ENCODE measurements at regions not wholly inside any gene's neighbourhood (a gene's known extent, or its start where the extent isn't known, plus 50 kb on each side); places are given as distances from the start of the nearest gene placed in this dataset.
A peak's percentile ranks its signal among the peaks of the same experiment; 100 is the strongest.

DNA sequence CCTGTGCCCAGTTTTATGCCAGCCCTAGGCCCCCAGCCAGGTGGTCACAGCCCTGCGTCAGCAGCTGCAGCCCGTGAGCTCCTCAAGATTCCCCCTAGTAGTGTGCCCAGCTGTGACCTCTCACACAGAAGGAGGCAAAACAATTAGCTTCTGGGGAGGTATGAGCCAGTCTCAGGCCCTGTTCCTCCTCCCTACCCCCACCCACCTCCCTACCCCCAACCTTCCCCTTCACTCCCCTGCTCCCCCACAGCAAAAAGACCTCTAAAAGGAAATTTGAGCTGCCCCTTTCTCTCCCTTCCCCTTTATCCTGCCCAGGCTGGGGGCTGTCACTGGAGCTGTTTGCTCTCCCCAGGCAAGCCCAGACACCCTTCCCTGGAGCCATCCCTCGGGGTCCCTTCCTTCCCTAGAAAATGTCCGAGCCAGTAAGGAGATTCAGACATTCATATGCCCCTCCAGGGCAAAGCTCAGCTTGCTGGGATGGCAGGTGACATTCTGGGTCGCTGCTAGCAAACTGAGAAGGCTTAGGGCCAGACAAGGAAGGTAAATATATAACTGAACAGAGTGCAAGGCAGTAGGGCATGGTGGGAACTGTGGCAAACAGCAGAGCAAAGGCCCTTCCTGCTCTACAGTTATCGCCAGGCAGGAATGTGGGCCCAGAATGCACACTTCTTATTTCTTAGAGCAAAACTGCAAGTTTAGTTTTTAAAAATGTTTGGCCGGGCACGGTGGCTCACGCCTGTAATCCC, 300.2 kb downstream of the MN1 start:
- DNase-seq (ENCODE audit: low spot score, unreplicated experiment): no peak
- peaks cover 4% of the 10 kb centered on the region for H3K4me1 Mint-ChIP-seq (ENCODE audit: low read depth)
- H3K36me3 Mint-ChIP-seq (ENCODE audit: insufficient read depth): no peaks in the 10 kb centered on the region
- no peaks in the 10 kb centered on the region for H3K9me3 Mint-ChIP-seq (ENCODE audit: low read depth)
- no peaks in the 10 kb centered on the region for H3K27me3 Mint-ChIP-seq
- H3K4me3 Mint-ChIP-seq (ENCODE audit: low read depth): no peak overlapping the region
- TF ChIP-seq, protein P1, sequence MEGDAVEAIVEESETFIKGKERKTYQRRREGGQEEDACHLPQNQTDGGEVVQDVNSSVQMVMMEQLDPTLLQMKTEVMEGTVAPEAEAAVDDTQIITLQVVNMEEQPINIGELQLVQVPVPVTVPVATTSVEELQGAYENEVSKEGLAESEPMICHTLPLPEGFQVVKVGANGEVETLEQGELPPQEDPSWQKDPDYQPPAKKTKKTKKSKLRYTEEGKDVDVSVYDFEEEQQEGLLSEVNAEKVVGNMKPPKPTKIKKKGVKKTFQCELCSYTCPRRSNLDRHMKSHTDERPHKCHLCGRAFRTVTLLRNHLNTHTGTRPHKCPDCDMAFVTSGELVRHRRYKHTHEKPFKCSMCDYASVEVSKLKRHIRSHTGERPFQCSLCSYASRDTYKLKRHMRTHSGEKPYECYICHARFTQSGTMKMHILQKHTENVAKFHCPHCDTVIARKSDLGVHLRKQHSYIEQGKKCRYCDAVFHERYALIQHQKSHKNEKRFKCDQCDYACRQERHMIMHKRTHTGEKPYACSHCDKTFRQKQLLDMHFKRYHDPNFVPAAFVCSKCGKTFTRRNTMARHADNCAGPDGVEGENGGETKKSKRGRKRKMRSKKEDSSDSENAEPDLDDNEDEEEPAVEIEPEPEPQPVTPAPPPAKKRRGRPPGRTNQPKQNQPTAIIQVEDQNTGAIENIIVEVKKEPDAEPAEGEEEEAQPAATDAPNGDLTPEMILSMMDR (IDR thresholded peaks at IDR 0.05; ENCODE audit: unreplicated experiment): no peak
- H3K27ac Mint-ChIP-seq: no peak overlapping the region

DNA sequence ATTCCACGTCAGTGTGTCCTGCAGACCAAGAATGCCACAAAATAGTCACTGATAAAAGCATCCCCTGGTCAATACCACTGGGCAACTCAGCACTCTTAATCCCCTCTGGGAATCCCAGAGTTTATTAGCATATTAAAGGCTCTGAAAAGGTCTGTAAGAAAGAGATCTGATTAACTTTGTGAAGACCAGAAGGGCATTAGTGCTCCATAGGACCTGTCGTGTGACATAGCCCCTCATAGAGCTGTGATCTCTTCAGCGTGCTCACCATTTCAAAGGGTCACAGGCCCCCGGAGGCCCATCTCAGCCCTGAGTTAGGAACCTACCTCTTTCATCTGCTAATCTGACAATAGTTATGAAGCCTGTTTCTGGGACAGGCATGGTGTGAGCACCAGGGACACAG, 299.2 kb downstream of the MN1 start:
- H3K4me1 Mint-ChIP-seq (ENCODE audit: low read depth): peaks cover 4% of the 10 kb centered on the region
- no peak for DNase-seq (ENCODE audit: low spot score, unreplicated experiment)
- H3K36me3 Mint-ChIP-seq (ENCODE audit: insufficient read depth): no peaks in the 10 kb centered on the region
- no peak overlapping the region for H3K27ac Mint-ChIP-seq
- peaks cover 4% of the 10 kb centered on the region for H3K27me3 Mint-ChIP-seq
- no peaks in the 10 kb centered on the region for H3K9me3 Mint-ChIP-seq (ENCODE audit: low read depth)
- no peak overlapping the region for H3K4me3 Mint-ChIP-seq (ENCODE audit: low read depth)
- TF ChIP-seq, protein P1 (IDR thresholded peaks at IDR 0.05; ENCODE audit: unreplicated experiment): no peak

DNA sequence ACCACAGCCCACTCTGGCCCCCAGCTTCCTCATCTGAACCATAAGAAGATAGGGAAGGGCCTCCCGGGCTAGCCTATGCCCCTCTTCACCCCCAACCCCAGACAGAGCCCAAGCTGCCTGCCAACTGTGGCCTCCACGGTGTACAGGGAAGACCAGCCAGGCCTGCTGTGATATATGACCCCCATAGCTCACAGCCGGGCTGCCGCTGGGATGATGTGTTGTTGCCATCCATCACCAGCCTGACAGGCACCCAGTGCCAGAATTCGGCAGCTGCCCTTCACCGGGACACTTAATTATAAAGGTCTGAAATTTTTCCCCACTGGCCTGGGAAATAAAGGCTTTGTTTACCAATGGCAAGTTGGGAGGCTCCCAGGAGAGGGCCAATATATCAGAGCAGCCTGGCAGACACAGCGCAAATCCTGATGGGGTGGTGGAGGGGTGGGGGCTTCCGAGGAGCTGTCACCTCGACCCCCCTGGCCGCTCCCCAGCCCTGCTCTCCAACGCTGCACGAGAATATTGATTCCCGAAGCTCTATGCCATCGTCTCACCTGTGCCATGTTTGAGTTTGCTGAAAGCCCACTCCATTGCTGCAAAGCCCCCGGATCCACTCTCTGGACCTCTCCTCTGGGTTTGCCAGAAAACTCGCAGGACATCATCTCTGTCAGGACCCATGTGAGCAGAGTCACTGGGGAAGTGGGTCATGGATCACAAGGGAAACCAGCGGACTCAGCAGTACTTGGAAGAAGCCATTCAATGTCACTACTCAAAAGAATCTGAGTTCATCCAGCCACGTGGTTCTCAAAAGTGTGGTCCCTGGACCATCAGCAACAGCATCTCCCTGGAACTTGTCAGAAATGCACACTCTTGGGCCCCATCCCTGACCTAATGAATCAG, 296.9 kb downstream of the MN1 start:
- TF ChIP-seq, protein P1 (IDR thresholded peaks at IDR 0.05; ENCODE audit: unreplicated experiment): no peak
- Mint-ChIP-seq H3K27ac (peak overlapping the region; percentile 71), H3K27me3 (peaks cover 9% of the 10 kb centered on the region), H3K4me1 (ENCODE audit: low read depth) (peaks cover 4% of the 10 kb centered on the region), H3K9me3 (ENCODE audit: low read depth) (no peaks in the 10 kb centered on the region), H3K36me3 (ENCODE audit: insufficient read depth) (no peaks in the 10 kb centered on the region), H3K4me3 (ENCODE audit: low read depth) (no peak overlapping the region)
- no peak for DNase-seq (ENCODE audit: low spot score, unreplicated experiment)

DNA sequence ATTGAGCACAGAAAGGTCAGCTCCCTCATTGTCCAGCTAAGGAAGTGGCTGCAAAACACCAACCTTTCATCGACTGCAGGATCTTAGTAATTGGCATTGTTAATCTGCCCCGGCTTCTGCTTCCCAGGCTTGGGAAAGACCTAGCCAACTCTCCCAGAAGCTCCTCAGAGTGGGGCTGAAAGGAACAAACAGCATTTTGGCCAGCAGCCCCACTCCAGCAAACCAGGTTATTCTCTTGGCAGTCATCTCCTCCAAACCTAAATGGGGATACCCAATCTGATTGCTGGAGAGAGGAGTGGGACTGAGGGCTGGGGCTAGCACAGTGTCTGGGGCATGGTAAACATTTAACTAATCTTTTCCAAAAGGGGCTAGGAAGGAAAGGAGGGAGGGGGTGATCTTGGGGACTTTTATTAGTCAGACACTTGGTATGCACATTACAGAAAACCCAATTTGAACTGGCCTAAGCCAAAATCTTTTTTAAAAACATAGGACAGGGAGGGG, 294.4 kb downstream of the MN1 start:
- H3K4me1 Mint-ChIP-seq (ENCODE audit: low read depth): no peaks in the 10 kb centered on the region
- no peaks in the 10 kb centered on the region for H3K9me3 Mint-ChIP-seq (ENCODE audit: low read depth)
- H3K36me3 Mint-ChIP-seq (ENCODE audit: insufficient read depth): no peaks in the 10 kb centered on the region
- TF ChIP-seq, protein P1 (IDR thresholded peaks at IDR 0.05; ENCODE audit: unreplicated experiment): no peak
- no peak overlapping the region for H3K27ac Mint-ChIP-seq
- peaks cover 15% of the 10 kb centered on the region for H3K27me3 Mint-ChIP-seq
- DNase-seq (ENCODE audit: low spot score, unreplicated experiment): no peak
- H3K4me3 Mint-ChIP-seq (ENCODE audit: low read depth): no peak overlapping the region

DNA sequence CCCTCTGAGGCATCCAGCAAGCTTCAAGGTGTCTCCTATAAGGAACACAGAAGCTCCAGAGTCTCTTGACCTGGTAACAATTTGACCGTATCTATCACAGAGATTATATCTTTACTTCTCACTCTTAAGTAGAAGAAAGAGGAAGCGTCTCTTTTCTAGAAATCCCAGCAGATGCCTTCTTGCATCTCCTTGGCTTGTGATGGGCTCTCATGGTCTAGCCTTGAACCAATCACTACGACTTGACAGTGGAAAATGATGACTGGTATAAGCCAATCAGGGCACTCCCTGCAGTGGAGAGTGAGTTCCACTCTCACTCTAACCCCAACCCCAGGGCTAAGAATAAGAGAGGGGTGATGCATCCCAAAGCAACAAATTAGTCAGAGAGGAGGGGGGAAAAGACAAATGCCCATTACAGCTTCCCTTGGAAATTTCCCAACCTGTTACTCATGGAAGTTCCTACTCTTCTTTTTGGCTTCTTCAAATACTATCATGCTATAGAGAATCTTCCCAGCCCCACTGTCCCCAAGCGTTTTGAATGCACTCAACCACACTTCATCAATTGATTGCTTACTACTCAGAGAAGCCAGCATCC, 293.5 kb downstream of the MN1 start:
- H3K36me3 Mint-ChIP-seq (ENCODE audit: insufficient read depth): no peaks in the 10 kb centered on the region
- H3K4me3 Mint-ChIP-seq (ENCODE audit: low read depth): no peak overlapping the region
- no peaks in the 10 kb centered on the region for H3K9me3 Mint-ChIP-seq (ENCODE audit: low read depth)
- no peak overlapping the region for H3K27ac Mint-ChIP-seq
- TF ChIP-seq, protein P1 (IDR thresholded peaks at IDR 0.05; ENCODE audit: unreplicated experiment): no peak
- H3K27me3 Mint-ChIP-seq: peaks cover 15% of the 10 kb centered on the region
- H3K4me1 Mint-ChIP-seq (ENCODE audit: low read depth): no peaks in the 10 kb centered on the region
- no peak for DNase-seq (ENCODE audit: low spot score, unreplicated experiment)

Measured in progenitor cell of endocrine pancreas (in vitro differentiated cells).